HFF-Myc (cell line): ENCODE measurements at regions not wholly inside any gene's neighbourhood (a gene's known extent, or its start where the extent isn't known, plus 50 kb on each side); places are given as distances from the start of the nearest gene placed in this dataset.
"Not testable (repeated sequence)": the region's sequence is repeated elsewhere in the genome, so short reads cannot be mapped to it uniquely, and the experiment has no call there.

Experiments used
- DNase-seq: peaks from one replicate; pipeline ENCODE4 v3.0.0-alpha.2; 2011; ENCODE audit warnings: low read depth; ENCODE audit errors: extremely low read depth
- H3K4me3 ChIP-seq: replicated peaks from 2 replicates; pipeline ENCODE4 v1.5.1; 2011; ENCODE audit warnings: low read depth, mild to moderate bottlenecking, control low read depth, low read length
- TF ChIP-seq, protein P1 (sequence below): IDR thresholded peaks from 2 replicates; pipeline ENCODE4 v1.5.1; 2012; ENCODE audit warnings: mild to moderate bottlenecking, low read depth, low read length, control low read depth; ENCODE audit errors: missing control alignments

DNA sequence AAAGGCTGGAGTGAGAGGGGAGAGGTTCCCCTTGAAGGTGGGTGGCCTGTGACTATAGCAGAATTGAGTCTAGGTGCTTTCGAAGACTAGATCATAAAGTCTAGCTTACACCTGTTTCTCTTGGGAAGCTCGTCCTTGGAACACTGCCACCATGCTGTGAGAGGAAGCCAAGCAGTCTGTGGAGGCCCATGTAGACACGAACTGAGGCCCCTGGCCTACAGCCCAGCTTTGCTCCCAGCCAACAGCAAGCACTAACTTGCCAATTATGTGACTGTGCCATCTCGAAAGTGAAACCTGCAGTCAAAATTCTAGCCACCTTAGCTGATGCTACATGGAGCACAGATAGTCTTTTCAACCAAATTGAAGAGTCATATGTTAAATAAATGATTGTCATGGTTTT, 190.5 kb upstream of the NECTIN3 start:
- no peak overlapping the region for H3K4me3 ChIP-seq
- TF ChIP-seq, protein P1, sequence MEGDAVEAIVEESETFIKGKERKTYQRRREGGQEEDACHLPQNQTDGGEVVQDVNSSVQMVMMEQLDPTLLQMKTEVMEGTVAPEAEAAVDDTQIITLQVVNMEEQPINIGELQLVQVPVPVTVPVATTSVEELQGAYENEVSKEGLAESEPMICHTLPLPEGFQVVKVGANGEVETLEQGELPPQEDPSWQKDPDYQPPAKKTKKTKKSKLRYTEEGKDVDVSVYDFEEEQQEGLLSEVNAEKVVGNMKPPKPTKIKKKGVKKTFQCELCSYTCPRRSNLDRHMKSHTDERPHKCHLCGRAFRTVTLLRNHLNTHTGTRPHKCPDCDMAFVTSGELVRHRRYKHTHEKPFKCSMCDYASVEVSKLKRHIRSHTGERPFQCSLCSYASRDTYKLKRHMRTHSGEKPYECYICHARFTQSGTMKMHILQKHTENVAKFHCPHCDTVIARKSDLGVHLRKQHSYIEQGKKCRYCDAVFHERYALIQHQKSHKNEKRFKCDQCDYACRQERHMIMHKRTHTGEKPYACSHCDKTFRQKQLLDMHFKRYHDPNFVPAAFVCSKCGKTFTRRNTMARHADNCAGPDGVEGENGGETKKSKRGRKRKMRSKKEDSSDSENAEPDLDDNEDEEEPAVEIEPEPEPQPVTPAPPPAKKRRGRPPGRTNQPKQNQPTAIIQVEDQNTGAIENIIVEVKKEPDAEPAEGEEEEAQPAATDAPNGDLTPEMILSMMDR: no peak
- no peak for DNase-seq

DNA sequence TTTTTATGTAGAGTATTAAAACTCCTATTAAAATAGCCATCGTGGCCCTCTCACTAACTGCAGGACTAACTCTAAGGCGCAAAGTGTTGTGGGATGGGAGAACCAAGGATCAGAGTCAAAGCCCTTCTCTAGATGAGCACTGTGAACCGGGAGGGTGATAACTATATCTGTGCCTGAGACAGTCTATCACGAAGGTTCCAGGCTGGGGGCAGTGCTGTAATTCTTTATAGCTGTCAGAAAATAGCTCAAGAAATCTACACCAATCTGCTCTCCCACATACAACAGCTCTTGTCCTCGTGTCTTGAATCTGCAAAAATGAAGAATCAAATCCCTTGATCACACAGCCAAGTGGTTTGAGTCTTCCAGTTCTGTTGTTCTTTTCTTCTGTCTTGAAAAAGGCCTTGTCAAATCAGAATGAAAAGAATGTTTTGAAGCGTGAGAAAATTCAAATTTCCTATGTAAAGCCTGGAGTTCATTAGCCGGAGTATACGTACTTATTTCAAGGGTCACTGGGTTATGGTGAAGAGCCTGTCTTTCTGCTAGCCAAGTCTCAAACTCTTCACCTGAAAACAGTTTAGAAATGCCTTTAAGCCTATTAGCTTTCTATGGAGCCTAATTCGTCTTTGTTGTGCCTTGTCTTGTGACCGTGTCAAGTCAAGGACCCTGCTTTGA, 185.3 kb upstream of the NECTIN3 start:
- TF ChIP-seq, protein P1: no peak
- DNase-seq: no peak
- H3K4me3 ChIP-seq: no peak overlapping the region

DNA sequence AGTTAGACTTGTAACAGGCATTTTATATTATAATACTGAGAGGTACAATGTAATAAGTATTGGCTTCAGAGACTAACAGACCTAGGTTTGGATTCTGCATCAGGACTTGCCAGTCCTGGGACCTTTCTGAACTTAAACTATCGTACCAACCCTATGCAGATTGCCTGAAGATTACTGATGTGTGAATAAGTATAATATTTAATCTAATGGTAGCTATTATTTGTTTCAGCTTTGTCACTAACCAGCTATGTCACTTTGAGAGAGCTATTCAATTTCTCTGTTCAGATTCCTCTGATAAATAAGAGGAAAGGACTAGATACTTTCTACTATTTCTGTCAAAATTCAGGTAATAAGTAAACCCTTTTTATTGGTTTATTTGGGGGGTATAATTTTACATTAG, 184.4 kb upstream of the NECTIN3 start:
- H3K4me3 ChIP-seq: no peak overlapping the region
- no peak for DNase-seq
- TF ChIP-seq, protein P1: no peak

DNA sequence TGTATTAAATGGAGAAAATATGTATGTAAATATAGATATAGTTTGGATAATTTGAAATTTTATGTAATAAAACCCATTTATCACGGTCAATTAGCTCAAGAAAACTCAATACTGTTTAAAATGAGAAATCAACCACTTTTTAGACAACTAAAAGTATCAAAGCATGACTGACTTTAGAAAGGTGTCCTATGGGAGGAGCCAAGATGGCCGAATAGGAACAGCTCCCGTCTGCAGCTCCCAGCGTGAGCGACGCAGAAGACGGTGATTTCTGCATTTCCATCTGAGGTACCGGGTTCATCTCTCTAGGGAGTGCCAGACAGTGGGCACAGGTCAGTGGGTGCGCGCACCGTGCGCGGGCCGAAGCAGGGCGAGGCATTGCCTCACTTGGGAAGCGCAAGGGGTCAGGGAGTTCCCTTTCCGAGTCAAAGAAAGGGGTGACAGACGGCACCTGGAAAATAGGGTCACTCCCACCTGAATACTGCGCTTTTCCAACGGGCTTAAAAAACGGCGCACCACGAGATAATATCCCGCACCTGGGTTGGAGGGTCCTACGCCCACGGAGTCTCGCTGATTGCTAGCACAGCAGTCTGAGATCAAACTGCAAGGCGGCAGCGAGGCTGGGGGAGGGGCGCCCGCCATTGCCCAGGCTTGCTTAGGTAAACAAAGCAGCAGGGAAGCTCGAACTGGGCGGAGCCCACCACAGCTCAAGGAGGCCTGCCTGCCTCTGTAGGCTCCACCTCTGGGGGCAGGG, 182.8 kb upstream of the NECTIN3 start:
- DNase-seq, H3K4me3 ChIP-seq: not testable (repeated sequence)

DNA sequence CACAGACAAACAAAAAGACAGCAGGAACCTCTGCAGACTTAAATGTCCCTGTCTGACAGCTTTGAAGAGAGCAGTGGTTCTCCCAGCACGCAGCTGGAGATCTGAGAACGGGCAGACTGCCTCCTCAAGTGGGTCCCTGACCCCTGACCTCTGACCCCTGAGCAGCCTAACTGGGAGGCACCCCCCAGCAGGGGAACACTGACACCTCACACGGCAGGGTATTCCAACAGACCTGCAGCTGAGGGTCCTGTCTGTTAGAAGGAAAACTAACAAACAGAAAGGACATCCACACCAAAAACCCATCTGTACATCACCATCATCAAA, 182.3 kb upstream of the NECTIN3 start:
- H3K4me3 ChIP-seq, DNase-seq: not testable (repeated sequence)

DNA sequence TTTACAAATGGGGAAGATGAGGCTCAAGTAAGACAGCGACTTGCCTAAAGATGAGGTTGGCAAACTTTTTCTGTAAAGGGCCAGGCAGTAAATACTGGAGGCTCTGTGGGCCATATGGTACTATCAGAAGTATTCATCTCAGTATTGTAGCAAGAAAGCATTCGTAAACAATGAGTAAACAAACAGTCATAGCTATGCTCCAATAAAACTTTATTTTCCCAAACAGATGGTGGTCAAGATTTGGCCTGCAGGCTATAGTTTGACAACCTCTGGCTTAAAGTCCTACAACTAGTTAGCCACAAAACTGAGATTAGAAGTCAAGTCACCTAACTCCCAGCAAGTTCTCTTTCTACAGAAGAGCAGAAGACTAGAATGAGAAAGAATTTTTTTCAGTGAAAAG, 177.0 kb upstream of the NECTIN3 start:
- TF ChIP-seq, protein P1: no peak
- no peak overlapping the region for H3K4me3 ChIP-seq
- no peak for DNase-seq

DNA sequence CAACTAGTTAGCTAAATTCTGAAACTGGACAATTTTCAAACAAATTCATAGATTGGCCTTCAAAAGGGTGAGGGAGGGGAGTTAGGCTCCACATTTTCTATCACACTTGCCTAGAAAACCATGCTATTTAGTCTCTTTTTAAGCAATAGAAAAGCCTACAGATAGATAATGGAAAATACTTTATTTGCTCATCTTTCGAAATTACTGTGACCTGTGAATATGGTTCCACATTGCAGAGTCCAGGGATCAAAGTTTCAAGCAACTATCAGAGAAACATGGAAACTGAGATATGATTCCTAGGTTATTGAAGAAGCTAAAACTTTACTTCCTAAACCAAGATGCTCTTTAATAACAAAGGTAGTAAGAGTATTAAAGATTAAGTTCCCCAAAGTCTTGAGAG, 176.6 kb upstream of the NECTIN3 start:
- TF ChIP-seq, protein P1: no peak
- DNase-seq: no peak
- no peak overlapping the region for H3K4me3 ChIP-seq

DNA sequence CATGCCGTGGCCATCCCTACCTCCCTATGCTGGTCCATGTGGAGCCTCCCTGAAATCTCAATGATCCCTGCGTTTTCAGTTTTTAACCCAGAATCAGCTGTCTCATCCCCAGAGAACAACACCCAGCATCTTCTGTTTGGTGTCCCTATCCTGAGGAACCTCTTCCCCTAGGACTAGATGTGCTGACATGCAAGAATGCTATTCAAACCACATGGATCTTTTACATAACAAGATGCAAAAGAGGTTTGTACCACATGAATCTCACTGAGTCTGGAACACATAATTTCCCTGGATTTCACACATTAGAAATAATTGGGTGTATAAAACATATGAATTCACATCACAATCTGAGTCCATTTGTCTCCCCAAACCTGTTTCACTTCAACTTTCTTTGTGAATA, 174.6 kb upstream of the NECTIN3 start:
- TF ChIP-seq, protein P1: no peak
- no peak overlapping the region for H3K4me3 ChIP-seq
- no peak for DNase-seq
